ENCODE measurements at regions not wholly inside any gene's neighbourhood (a gene's known extent, or its start where the extent isn't known, plus 50 kb on each side); places are given as distances from the start of the nearest gene placed in this dataset.

- no peak overlapping the region for H2AFZ ChIP-seq (ENCODE audit: insufficient read depth, low read depth, low read length, poor library complexity, severe bottlenecking)
- no peaks in the 10 kb centered on the region for H3K27me3 ChIP-seq (replicated peaks in 1 of 4; ENCODE audit: control extremely low read depth in 1 of 4, control insufficient read depth in 3 of 4, insufficient read depth in 4 of 4, low read length in 3 of 4)
- ChIA-PET CTCF (no interaction called here), POLR2A (no interaction called here)
- WGBS (ENCODE audit: insufficient coverage): no CpG with 5 or more reads among the region's 2 CpGs
- no peak overlapping the region for H3K4me3 ChIP-seq (ENCODE audit: control extremely low read depth in 1 of 5, extremely low read depth in 1 of 5, insufficient read depth in 1 of 5, low read depth in 2 of 5, low read length in 4 of 5)
- H3K27ac ChIP-seq (ENCODE audit: low read length in 2 of 2): no peak overlapping the region
- intact Hi-C loops (cut with micrococcal nuclease): no loop called here
- peaks cover 0 to 1% (median 0%) of the 10 kb centered on the region in 3 donors for H3K9me3 ChIP-seq (ENCODE audit: control extremely low read depth in 1 of 3, control insufficient read depth in 2 of 3, insufficient read depth in 1 of 3, low read length in 2 of 3)
- peaks cover 5 to 10% of the 10 kb centered on the region in 2 donors for H3K4me1 ChIP-seq (ENCODE audit: control insufficient read depth in 2 of 2, insufficient read depth in 2 of 2, low read length in 2 of 2)
- Mint-ChIP-seq H3K4me1 (peaks cover 9% of the 10 kb centered on the region), H3K9me3 (ENCODE audit: insufficient read depth) (no peaks in the 10 kb centered on the region), H3K27me3 (peaks cover 12% of the 10 kb centered on the region), H3K27ac (no peak overlapping the region), H3K4me3 (no peak overlapping the region)
- TF ChIP-seq EZH2 (IDR thresholded peaks at IDR 0.05; ENCODE audit: borderline replicate concordance, insufficient read depth, low read depth, low read length, poor library complexity, severe bottlenecking): no peak
- TF ChIP-seq CTCF (IDR thresholded peaks at IDR 0.05): no peak
- no peak overlapping the region for H3K9ac ChIP-seq (ENCODE audit: low read length)
- H3K4me2 ChIP-seq (replicated peaks; ENCODE audit: low read depth, low read length, poor library complexity, severe bottlenecking): no peak overlapping the region
- H3K36me3 ChIP-seq (replicated peaks in 1 of 2; ENCODE audit: control extremely low read depth in 1 of 2, control insufficient read depth in 1 of 2, extremely low read depth in 1 of 2, insufficient read depth in 2 of 2, low read length in 1 of 2): no peaks in the 10 kb centered on the region
- DNase-seq: no peak
- H4K20me1 ChIP-seq (ENCODE audit: control insufficient read depth, insufficient read depth, low read length, poor library complexity, severe bottlenecking): no peaks in the 10 kb centered on the region
- H3K79me2 ChIP-seq (ENCODE audit: control insufficient read depth, insufficient read depth, low read length): no peaks in the 10 kb centered on the region
- no peak for ATAC-seq (ENCODE audit: low read depth)
Observed at GRCh38 chr13:33757713-33758112, 60.2 kb upstream of the RFC3 start.

DNA sequence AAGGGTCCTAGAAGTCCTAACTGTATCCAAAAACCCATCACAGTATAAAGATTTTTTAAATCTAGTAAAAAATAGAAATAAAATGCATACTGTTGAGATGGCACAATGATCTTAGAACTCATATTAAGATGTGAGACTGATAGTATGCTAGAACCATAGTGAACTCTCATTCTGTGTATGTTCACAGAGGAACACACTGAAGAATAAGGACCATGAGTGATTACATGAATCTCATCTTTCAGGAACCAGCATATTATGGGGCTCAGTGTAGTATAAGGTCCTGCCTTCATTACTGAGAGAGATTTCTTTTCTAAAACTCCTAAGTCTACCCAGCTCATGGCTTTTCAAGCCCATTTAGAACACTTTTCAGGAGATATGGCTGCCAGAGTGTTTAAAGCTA lies 59.8 kb upstream of the RFC3 start:
- no peak overlapping the region for H3K4me2 ChIP-seq (replicated peaks; ENCODE audit: low read depth, low read length, poor library complexity, severe bottlenecking)
- H3K9ac ChIP-seq (ENCODE audit: low read length): no peak overlapping the region

More for the DNA sequence above, 59.8 kb upstream of the RFC3 start:
- H4K20me1 ChIP-seq (ENCODE audit: control insufficient read depth, insufficient read depth, low read length, poor library complexity, severe bottlenecking): no peaks in the 10 kb centered on the region
- Mint-ChIP-seq H3K4me1 (peaks cover 9% of the 10 kb centered on the region), H3K9me3 (ENCODE audit: insufficient read depth) (no peaks in the 10 kb centered on the region), H3K27ac (no peak overlapping the region), H3K4me3 (no peak overlapping the region), H3K27me3 (peaks cover 15% of the 10 kb centered on the region)
- DNase-seq (no peak), ATAC-seq (ENCODE audit: low read depth) (no peak)
- intact Hi-C loops (cut with micrococcal nuclease): no loop called here
- H3K79me2 ChIP-seq (ENCODE audit: control insufficient read depth, insufficient read depth, low read length): no peaks in the 10 kb centered on the region
- H3K27me3 ChIP-seq (replicated peaks in 1 of 4; ENCODE audit: control extremely low read depth in 1 of 4, control insufficient read depth in 3 of 4, insufficient read depth in 4 of 4, low read length in 3 of 4): no peaks in the 10 kb centered on the region
- H2AFZ ChIP-seq (ENCODE audit: insufficient read depth, low read depth, low read length, poor library complexity, severe bottlenecking): no peak overlapping the region
- peaks cover 0 to 1% (median 0%) of the 10 kb centered on the region in 3 donors for H3K9me3 ChIP-seq (ENCODE audit: control extremely low read depth in 1 of 3, control insufficient read depth in 2 of 3, insufficient read depth in 1 of 3, low read length in 2 of 3)
- TF ChIP-seq CTCF (IDR thresholded peaks at IDR 0.05) (no peak), EZH2 (IDR thresholded peaks at IDR 0.05; ENCODE audit: borderline replicate concordance, insufficient read depth, low read depth, low read length, poor library complexity, severe bottlenecking) (no peak)
- H3K4me1 ChIP-seq (ENCODE audit: control insufficient read depth in 2 of 2, insufficient read depth in 2 of 2, low read length in 2 of 2): peaks cover 5 to 10% of the 10 kb centered on the region in 2 donors
- ChIA-PET POLR2A (no interaction called here), CTCF (no interaction called here)
- no peak overlapping the region for H3K27ac ChIP-seq (ENCODE audit: low read length in 2 of 2)
- no peaks in the 10 kb centered on the region for H3K36me3 ChIP-seq (replicated peaks in 1 of 2; ENCODE audit: control extremely low read depth in 1 of 2, control insufficient read depth in 1 of 2, extremely low read depth in 1 of 2, insufficient read depth in 2 of 2, low read length in 1 of 2)
- H3K4me3 ChIP-seq (ENCODE audit: control extremely low read depth in 1 of 5, extremely low read depth in 1 of 5, insufficient read depth in 1 of 5, low read depth in 2 of 5, low read length in 4 of 5): no peak overlapping the region

Measured in B cell (primary cell).